Suppressor macrophage treated with lipopolysaccharide for 1 hour (primary cell): ENCODE measurements at regions not wholly inside any gene's neighbourhood (a gene's known extent, or its start where the extent isn't known, plus 50 kb on each side); places are given as distances from the start of the nearest gene placed in this dataset.

Experiments used
- DNase-seq, 3 donors: peaks; one replicate each; pipeline ENCODE4 v3.0.0-alpha.2; 2020 to 2022

DNA sequence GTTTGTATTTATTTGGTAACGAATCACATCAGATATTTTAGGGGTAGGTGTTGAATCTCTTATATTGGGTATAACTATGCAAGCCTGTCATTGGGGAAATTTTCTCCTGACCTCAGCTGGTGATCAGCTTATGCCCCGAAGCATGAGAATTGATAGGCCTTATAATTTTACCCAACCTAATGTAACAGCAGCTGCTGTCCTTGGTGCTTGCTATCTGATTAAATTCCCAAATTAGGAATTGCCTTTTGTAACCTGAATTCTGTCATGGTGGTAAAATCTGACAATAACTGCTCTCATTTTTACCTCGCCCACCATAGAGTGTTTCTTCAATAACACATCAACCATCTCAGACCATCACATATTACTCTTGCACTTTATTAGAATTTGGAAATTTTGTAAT lies 1542.6 kb upstream of the PIK3C3 start:
- DNase-seq = no peak

DNA sequence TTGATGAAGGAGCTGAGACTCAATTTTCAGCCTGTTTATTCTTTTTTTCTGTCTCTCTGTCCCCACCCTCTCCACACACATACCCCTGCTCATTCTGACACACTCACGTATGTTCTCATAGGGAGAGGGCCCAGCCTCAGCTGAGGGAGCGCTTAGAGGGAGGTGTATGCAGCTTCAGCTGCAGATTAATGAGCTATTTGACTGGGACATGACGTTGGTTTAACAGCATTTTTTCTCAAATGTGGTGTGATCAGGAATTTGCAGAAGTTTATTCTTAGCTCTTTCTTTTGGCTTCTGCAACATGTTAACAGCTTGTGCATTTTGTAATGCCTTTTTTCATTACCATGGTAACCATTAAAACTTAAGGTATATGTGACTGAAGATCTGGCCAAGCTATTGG lies 1547.1 kb upstream of the PIK3C3 start:
- no peak for DNase-seq

DNA sequence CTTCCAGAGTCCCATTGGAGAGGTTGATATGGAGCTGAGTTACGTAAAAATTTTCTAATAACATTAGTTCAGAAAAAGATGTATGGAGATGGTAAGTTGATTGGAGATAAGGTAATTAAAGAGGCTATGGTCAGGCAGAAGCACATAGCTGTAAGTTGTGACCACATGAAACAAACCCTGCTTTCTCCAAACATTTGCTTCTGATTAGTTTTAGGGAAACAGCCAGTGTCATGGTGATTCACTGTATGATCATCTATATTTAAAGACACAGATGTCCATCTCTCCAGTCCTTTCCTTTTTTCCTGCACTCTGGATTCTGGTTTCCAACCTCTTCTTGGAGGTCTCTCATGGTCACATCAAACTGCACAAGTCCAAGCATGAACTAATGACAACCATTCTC lies 1550.8 kb upstream of the PIK3C3 start:
- no peak for DNase-seq

DNA sequence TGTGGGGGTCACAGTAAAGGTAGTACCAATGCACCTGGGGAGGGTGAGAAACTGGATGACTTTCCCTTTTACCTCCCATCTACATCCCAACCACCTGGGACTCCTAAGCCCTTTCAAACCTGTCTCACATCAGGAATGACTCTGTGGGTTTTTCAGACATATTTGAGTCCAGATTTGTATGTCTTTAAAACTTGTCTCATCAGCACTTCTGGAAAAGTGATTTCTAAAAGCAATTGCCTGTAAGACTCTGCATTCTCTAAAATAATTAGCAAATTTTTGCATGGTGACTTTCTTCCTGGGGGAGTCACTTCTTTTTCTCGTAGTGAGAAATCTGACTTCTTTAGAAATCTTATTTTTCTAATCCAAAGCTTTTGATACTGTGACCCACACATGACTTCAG lies 1553.0 kb upstream of the PIK3C3 start:
- DNase-seq = no peak

DNA sequence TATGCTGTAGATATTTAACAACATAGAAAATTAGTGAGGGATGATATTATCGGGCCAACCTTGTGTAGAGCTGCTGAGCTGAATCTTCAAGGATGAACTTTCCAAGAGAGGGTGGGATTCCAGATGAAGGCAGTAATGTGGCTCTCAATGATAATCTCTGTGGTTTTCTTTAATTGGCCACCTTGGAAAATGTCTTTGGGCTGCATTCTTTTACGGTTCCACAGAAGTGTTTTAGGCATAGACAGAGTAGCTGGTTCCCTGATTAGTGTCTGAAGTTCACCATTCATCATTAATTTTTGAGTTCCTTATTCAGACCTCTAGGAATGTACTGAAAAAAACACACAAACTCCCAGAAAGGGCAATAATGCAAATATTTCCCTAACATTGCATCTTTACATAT lies 1566.9 kb upstream of the PIK3C3 start:
- no peak for DNase-seq

DNA sequence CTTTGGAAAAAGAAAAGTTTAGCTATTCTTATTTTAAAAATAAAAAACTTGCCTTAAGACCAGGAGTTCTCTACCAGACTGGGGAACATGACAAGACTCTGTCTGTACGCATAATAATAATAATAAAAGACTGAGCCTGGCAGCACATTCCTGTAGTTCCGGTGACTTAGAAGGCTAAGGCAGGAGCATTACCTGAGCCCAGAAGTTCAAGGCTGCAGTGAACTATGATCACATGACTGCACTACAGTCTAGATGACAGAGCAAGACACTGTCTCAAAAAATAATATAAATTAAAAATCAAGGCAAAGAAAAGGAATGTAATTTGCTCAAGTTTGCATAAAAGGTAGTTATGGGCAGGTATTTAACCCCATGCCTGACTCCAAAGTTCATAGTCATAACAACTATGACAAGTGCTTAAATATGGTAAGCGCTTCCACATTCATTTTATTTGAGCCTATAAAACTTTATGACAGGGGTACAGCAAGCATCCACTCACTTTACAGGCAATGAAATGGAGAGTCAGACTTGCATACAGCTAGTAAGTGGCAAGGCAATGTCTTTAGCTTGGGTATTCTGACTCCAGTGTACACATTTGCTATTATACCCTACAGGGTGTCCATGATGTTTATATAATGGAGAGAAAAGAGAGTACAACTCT lies 1567.8 kb upstream of the PIK3C3 start:
- no peak for DNase-seq

DNA sequence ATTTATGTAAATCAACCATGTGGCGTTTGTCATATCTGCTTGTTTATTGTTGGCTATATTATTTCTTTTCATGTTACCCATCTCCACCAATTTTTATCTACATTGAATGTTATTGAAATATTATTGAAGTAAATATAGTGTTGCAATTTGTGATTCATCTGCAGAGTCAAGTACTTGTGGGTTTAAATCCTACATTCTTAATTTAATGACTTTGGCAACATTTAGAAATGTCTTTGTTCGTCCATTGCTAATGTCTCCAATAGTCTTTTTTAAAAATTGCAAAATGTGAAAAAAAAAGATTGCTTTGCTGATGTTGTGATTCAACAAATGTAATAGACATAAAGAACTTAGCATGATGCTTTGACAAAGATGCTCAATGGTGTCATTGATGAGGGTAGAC lies 1572.8 kb upstream of the PIK3C3 start:
- no peak for DNase-seq

DNA sequence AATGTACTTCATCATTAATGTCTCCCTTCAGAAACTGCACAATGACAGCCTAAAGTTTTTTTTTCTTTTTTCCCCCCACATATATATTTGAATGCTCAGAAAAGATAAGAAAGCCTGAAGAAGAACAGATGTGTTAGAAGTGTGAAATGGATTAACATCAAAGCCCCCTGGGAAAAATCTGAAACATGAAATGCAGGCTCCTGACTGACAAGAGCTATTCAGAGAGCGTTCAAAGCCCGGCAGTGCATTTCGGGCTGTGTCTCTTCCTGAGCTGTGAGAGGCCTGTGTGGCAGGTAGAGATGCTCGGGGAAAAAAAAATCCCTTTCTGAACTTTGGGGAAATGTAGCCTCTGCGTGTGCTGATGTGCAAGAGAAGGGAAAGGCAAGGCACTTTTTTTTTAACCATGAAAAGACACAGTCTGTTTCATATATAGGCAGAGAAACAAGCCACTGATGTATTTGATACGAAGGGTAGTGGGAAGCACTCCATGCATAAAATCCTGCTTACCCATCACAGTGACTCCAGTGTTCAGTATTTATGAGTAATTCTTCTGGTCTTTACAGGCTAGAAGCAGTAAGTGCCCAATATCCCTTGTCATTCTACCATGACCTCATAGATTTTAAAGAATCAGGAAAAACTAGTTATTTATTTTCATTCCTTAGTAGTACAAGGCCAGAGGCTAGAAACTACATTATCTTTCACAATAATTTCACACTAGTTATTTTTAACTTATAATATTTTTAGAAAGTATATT lies 1574.2 kb upstream of the PIK3C3 start:
- DNase-seq = no peak

DNA sequence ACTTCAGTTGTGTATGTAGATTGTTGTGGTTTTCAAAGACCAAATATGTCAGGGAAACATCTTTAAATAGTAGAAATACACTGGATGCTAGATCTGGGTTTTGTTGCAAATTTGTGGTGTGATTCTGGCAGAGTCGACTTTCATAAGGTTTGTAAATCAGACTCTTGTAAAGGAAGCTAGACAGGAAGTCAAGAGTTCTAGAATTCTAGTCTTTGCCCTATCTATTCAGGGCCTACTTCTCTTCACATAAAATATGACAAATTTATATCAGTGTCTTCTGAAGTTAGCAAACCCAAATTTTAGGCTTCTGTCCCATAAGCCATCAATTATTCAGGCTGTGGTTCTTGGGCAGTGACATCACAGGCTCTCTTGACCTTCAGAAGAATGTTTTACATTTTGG lies 1579.2 kb upstream of the PIK3C3 start:
- no peak for DNase-seq

DNA sequence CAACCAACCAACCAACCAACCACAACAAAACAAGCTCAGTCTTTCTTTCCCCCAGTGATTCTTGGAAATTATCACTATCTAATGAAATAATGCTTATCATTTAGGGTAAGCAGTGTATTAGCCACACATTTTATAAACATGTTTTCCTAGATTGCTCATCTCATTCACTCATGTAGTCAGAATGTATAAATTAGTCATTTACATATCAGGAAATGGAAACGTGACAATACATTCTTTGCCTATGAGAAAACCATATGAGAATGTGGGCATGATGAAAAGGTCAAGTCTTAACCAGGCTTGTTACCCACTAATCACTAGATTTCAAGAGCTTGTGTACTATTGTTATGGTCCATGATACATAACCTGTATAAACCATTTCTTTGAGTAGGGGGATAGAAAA lies 1583.4 kb upstream of the PIK3C3 start:
- no peak for DNase-seq

DNA sequence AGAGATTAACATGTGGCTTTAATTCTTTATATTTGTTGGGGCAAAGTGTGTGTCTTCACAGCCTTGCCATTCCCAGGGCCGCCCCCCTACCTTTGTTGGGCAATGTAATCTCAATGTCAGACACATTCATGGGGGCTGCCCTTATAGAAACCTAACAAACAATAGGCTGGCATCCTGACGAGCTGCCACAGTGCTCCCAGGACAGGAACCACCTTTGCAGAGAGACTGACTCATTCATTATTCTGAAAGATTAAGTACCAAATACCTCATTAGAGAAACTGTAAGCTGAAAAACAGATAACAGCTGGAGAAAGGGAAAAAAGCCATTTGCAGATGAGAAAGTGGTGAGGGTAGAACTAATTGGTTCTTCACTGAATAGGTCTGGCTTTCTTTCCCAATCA lies 1587.5 kb upstream of the PIK3C3 start:
- DNase-seq = no peak

DNA sequence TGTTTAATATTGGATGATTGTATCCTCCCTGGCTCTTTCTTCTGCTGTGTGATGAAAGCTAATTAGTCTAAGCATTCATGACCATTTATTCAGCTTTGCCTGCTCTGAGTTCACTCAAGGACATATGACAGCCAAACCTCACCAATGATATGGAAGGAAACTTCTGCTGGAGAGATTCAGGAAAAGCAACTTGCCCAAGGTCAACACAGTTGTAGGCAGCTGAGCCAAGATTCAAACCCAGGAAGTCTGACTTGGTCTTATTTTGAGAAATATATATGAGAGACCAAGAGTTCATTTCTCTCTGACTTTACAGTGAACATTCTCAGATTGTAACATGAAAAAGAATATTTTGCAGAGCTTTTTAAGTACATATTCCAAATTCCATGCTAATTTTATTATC lies 1588.5 kb upstream of the PIK3C3 start:
- DNase-seq = no peak

DNA sequence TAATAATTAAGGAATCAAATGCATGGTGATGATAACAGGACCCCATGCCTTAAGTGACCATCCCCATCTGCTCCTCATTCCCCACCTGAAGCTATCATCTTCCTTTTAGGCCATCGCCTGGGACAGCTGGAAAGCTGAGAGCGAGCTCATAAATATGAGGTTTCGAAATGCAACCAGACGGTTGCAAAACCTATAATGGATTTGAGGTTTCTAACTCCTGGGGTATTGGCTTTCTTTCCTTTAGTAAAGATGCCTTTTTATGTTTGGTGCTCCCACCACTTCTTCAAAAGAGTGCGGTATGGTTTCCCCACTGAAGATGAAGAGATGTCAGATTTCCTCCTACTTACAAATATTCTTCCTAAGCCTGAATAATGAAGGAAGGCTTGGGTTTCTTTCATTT lies 1589.5 kb upstream of the PIK3C3 start:
- no peak for DNase-seq

DNA sequence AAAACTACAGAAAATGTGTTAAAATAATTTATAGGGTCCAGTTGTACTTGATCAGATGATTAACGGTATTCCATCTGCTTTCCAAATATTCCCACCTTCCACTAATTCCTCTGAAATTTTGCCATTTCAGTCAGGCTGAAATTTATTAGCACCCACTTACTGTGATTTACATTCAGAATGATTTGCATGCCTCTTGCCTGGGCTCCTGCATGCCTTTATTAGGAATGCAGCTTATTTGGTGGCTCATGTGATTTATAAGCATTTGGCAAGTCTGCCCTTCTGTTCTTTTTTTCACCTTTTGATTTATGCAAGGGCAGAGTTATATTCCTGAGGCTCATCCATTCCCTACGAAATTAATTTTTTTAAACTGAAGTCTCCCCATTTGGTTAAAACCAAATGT lies 1594.5 kb upstream of the PIK3C3 start:
- no peak for DNase-seq

DNA sequence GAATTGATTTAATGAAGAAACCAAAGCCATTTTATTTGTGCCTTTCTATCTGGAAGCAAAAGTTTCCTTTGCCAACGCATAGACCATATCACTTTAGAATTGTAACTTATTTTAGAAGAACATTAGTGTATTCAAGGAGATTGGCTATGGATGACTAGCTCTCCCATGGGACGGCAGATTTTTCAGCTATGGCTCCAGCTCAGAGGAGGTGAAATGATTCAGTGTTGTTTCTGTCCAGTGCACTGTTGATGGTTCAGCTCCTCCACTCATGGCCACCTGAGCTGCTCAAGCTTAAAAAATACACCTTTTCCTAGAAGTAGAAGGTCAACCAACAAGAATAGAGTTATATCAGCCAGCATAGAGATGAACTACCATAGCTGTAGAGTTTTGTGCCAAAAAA lies 1597.5 kb upstream of the PIK3C3 start:
- DNase-seq = no peak

DNA sequence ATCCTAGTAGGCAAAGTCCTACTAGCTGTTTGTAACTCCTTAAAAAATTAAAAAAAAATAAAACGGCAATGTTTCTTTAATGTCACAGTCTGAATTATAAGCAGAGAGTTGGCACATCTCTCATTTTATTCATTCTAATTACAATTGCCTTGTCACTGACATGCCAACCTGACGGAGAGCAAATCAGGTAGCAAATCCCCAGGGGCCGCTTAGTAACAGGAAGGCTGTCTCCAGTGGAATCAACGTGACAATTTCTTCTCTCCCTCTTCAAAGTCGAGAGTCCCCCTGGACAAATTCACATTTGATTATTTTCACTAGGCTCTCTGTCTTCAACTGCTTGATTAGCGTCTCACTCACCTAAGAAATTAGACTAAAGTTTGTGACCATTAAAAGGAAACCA lies 1598.9 kb upstream of the PIK3C3 start:
- DNase-seq = no peak

DNA sequence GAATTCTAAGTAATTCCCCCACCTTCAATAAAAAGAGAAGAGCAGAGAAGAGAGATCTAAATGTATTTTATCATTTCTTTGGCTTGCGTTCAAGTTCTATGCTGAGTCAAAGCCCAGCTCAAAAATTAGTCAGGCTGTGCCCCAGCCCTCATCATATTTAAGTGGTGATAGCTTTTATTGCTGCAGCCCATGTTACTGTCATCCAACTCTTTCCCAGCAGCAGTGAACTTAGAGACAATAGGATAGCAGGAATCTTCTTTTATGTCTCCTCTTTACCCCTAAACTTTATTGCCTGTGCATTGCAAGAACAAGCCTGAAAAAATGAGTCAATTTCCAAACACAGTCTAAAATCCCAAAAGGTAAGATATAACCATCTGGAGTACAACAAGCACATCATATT lies 1599.3 kb upstream of the PIK3C3 start:
- no peak for DNase-seq

DNA sequence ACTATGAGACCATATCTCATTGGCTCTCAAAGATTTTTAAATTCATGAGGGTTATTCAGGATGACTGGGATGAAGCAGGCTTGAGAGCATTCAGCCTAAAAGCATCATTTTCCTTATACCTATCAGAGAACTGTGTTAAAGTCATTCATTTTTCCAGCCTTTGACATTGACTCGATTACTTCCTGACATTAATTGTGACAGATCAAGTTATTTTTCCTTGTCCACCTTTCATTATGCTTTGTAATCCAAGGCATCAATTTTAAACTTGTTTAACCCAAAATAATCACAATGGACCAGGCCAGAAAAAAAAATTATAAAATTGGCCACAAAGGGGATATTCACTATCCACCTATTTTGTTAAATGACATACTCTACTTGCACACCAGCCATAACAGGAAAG lies 1606.8 kb upstream of the PIK3C3 start:
- DNase-seq = no peak

DNA sequence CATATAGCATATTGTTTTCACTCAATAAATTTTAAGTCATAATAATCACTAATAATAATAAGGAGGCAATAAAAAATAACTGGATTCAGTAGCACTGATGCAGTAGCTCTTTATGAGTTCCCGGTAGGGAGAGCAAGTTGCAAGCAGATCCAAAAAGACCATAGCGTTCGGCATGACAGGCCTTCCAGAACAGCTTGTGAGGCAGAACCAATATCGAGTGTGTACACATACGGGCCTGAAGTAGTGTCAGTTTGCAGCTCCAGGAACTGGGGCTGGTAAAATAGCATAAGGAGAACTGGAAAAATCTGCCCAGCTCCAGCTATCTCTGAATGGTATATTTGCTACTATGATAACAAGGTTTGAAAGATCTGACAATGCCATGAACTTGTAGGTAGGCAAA lies 1607.8 kb upstream of the PIK3C3 start:
- no peak for DNase-seq

DNA sequence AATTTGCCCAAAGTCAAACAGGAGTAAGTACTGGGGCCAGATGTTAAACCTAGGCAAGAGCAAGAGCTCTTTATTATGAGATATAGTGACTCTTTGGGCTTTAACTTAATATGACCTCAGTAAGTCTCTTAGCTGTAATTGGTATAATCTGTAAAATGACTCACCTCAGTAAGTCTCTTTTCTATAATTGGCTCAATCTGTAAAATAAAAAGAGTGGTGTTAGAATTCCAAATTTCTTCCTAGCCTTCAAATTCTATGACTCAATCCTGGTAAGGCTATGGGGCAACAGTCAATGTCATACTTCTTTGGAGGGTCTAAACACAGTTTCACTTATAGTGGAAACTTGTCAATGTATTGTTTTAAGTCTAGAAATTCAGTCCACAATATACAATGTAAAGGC lies 1608.9 kb upstream of the PIK3C3 start:
- DNase-seq = no peak

DNA sequence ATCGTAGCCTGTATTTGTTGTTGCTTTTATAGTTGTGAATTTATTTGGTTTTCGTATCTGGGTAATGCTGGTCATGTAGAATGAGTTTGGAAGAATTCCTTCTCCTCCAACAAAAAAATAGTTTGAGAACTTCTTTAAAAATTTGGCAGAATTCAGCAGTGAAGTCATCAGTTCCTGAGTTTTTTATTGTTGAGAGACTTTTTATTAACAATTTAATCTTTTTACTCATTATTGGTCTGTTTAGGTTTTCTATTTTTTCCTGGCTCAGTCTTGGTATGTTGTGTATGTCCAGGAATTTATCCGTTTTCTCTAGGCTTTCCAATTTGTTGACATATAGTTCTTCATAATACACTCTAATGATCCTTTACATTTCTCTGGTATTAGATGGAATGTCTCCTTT lies 1613.3 kb upstream of the PIK3C3 start:
- no peak for DNase-seq

DNA sequence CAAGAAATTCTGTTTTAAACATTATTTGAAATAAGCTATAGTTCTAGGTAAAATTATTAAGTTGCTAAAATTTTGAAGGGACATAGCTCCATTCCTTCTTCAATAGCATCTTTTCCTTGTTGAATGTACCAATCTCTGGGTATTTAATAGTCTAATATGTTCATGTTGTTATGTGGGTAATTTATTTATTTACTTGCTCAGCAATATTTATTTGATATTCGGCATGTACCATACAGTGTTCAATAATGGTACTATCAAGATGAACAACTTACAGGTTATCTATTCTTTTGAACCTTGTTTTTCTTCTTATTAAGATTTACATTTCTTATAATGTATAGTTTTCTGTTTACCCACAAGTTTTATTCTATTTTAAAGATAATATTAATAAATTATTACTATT lies 1616.8 kb upstream of the PIK3C3 start:
- no peak for DNase-seq

DNA sequence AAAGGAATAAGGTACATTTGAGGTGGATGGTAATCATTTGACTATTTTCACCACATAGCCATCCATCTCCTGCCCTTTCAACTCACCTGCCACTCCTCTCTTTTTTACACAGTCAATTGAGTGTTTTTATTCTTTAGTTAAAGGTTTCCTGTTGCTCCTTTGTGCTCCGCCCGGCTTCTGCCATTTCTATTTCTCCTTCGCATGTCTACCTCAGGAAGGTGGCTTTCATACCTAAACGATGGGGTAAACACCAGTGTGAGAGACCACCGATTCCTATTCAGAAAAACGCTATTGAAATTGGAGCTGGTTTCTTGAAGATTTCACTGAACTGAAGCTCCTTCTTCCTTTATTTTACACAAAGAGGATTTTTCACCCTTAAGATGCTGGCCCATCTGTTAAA lies 1628.0 kb upstream of the PIK3C3 start:
- DNase-seq = no peak

DNA sequence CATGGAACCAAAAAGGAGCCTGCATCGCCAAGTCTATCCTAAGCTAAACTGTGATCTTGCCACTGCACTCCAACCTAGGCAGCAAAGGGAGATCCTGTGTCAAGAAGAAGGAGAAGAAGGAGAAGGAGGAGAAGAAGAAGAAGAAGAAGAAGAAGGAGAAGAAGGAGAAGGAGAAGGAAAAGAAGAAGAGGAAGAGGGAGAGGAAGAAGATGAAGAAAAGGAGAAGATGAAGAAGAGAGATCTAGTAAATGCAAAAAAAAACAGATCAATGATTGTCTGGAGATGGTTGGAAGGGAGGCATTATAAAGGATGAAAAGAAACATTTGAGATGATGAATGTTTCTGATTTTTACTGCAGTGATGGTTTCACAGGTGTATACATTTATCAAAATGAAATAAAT lies 1629.0 kb upstream of the PIK3C3 start:
- no peak for DNase-seq

DNA sequence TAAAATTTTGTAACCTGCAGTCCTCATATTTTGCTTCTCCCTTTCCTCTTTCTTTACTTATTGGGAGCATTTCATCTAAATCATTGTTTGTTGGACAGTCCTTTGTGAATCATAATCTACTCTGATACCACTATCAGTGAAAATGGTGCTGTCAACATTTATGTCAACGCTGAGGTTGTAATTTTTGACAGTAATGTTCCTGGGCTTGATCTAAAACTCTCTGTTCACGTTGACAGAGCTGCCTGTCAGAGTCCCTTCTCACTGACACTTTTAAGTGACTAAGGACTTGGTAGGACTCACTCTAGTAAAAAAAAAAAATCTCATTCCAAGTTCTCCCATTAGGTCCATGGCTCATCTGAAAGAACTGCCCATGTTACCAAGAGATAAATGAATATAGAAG lies 1640.8 kb upstream of the PIK3C3 start:
- DNase-seq = no peak
